ENCODE measurements at regions not wholly inside any gene's neighbourhood (a gene's known extent, or its start where the extent isn't known, plus 50 kb on each side); places are given as distances from the start of the nearest gene placed in this dataset.

- no peak for TF ChIP-seq CHD1 (IDR thresholded peaks at IDR 0.05; ENCODE audit: low read depth, low read length)
- no peak for TF ChIP-seq SAP30 (IDR thresholded peaks at IDR 0.05; ENCODE audit: insufficient read depth, insufficient replicate concordance, low read length)
- no peak for TF ChIP-seq CBX5 (IDR thresholded peaks at IDR 0.05; ENCODE audit: low read depth, low read length)
- no peak for TF ChIP-seq POLR2AphosphoS5 (IDR thresholded peaks at IDR 0.05; ENCODE audit: low read depth, low read length)
- TF ChIP-seq NANOG (IDR thresholded peaks at IDR 0.05; ENCODE audit: insufficient read depth, low read depth, low read length, poor library complexity, severe bottlenecking), result no peak
- no peak for TF ChIP-seq TAF1 (IDR thresholded peaks at IDR 0.05; ENCODE audit: low read depth, low read length)
- no peak for TF ChIP-seq BACH1 (IDR thresholded peaks at IDR 0.05; ENCODE audit: low read length)
- TF ChIP-seq MAFK (IDR thresholded peaks at IDR 0.05; ENCODE audit: low read depth, low read length), result no peak
- no peak for TF ChIP-seq SIN3A (conservative IDR thresholded peaks at IDR 0.05 in 1 of 2, IDR thresholded peaks at IDR 0.05 in 1 of 2; ENCODE audit: low read depth in 1 of 2, low read length in 2 of 2)
- TF ChIP-seq, protein P1, sequence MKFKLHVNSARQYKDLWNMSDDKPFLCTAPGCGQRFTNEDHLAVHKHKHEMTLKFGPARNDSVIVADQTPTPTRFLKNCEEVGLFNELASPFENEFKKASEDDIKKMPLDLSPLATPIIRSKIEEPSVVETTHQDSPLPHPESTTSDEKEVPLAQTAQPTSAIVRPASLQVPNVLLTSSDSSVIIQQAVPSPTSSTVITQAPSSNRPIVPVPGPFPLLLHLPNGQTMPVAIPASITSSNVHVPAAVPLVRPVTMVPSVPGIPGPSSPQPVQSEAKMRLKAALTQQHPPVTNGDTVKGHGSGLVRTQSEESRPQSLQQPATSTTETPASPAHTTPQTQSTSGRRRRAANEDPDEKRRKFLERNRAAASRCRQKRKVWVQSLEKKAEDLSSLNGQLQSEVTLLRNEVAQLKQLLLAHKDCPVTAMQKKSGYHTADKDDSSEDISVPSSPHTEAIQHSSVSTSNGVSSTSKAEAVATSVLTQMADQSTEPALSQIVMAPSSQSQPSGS (IDR thresholded peaks at IDR 0.05; ENCODE audit: low read length), result no peak
- TF ChIP-seq SP4 (IDR thresholded peaks at IDR 0.05; ENCODE audit: low read length), result no peak
- no peak for TF ChIP-seq FOSL1 (IDR thresholded peaks at IDR 0.05; ENCODE audit: insufficient read depth, low read depth, low read length)
- TF ChIP-seq RFX5 (IDR thresholded peaks at IDR 0.05; ENCODE audit: borderline replicate concordance, low read depth, low read length), result no peak
- ChIA-PET CTCF (ENCODE audit: partially characterized antibody) (no interaction called here), POLR2A (ENCODE audit: partially characterized antibody) (no interaction called here)
- H3K23ac ChIP-seq (ENCODE audit: insufficient read length), result no peak overlapping the region
- no peak overlapping the region for H3K4ac ChIP-seq (replicated peaks; ENCODE audit: insufficient read length, low read depth, low read length)
- no peaks in the 10 kb centered on the region for H3K27me3 ChIP-seq (replicated peaks in 1 of 4; ENCODE audit: control insufficient read depth in 3 of 4, extremely low read depth in 1 of 4, insufficient read depth in 3 of 4, low read length in 3 of 4)
- H3K9me3 ChIP-seq (ENCODE audit: insufficient read depth in 2 of 2, low read depth in 1 of 2, low read length in 1 of 2), result no peaks in the 10 kb centered on the region
- no peak overlapping the region for H2BK20ac ChIP-seq (ENCODE audit: low read length)
- no peaks in the 10 kb centered on the region for H3K36me3 ChIP-seq (ENCODE audit: control insufficient read depth in 2 of 4, insufficient read depth in 4 of 4, low read length in 3 of 4)
- no peaks in the 10 kb centered on the region for H4K20me1 ChIP-seq (replicated peaks in 1 of 2; ENCODE audit: control insufficient read depth in 1 of 2, insufficient read depth in 2 of 2, low read length in 2 of 2)
- WGBS, 2 experiments (ENCODE audit: extremely low coverage in 1 of 2, insufficient coverage in 1 of 2, insufficient read length in 1 of 2, insufficient replicate concordance in 2 of 2, low coverage in 1 of 2, low lambda C conversion rate in 2 of 2, missing lambda C conversion rate in 1 of 2), result 92% methylated on average over 2 of the region's 2 CpGs; no CpG with 5 or more reads in 1 of the 2 experiments
- FAIRE-seq, result no peak
- H2AK5ac ChIP-seq (ENCODE audit: low read depth, low read length), result no peak overlapping the region
- H3K4me1 ChIP-seq (replicated peaks in 1 of 4; ENCODE audit: control insufficient read depth in 3 of 4, insufficient read depth in 4 of 4, low read length in 3 of 4), result no peaks in the 10 kb centered on the region
- DNase-seq (ENCODE audit: low read depth in 1 of 2, low spot score in 2 of 2), result no peak
- no peak overlapping the region for H3K9ac ChIP-seq (replicated peaks in 1 of 4; ENCODE audit: extremely low read depth in 1 of 4, low read depth in 3 of 4, low read length in 3 of 4)
- no peak overlapping the region for H2BK15ac ChIP-seq (ENCODE audit: low read length)
- H2BK5ac ChIP-seq (ENCODE audit: low read depth, low read length), result no peak overlapping the region
- H4K91ac ChIP-seq (replicated peaks; ENCODE audit: insufficient read length, low read length), result no peak overlapping the region
- H4K8ac ChIP-seq (ENCODE audit: extremely low read depth, insufficient read depth, low read length), result no peak overlapping the region
- no peaks in the 10 kb centered on the region for H3K79me1 ChIP-seq (ENCODE audit: low read depth, low read length)
- no peak overlapping the region for H3K4me3 ChIP-seq (ENCODE audit: extremely low read depth in 1 of 4, insufficient read depth in 2 of 4, low read depth in 3 of 4, low read length in 4 of 4)
- no peak overlapping the region for H3K27ac ChIP-seq (ENCODE audit: low read depth, low read length)
- no peak overlapping the region for H3K56ac ChIP-seq (replicated peaks; ENCODE audit: insufficient read length, low read depth, low read length)
- no peak overlapping the region for H3K14ac ChIP-seq (ENCODE audit: insufficient read length)
- H3K18ac ChIP-seq (ENCODE audit: extremely low read depth, low read length), result no peak overlapping the region
- no peak overlapping the region for H4K5ac ChIP-seq (ENCODE audit: insufficient read length, low read depth, low read length)
- H2BK120ac ChIP-seq (replicated peaks; ENCODE audit: low read depth, low read length), result no peak overlapping the region
- no peaks in the 10 kb centered on the region for H3K23me2 ChIP-seq (ENCODE audit: low read depth, low read length)
- no peak overlapping the region for H3K4me2 ChIP-seq (ENCODE audit: insufficient read depth in 1 of 2, low read depth in 2 of 2, low read length in 2 of 2)
- no peak overlapping the region for H2AFZ ChIP-seq (ENCODE audit: low read length)
- no peak overlapping the region for H2BK12ac ChIP-seq (ENCODE audit: low read depth, low read length)
- H3K79me2 ChIP-seq (ENCODE audit: control insufficient read depth in 1 of 2, insufficient read depth in 2 of 2, low read length in 2 of 2), result no peaks in the 10 kb centered on the region
Observed at GRCh38 chr18:56255381-56255780, 383.0 kb downstream of the TXNL1 start.

Measured in H1 (cell line).